ENCODE measurements at regions not wholly inside any gene's neighbourhood (a gene's known extent, or its start where the extent isn't known, plus 50 kb on each side); places are given as distances from the start of the nearest gene placed in this dataset.

DNA sequence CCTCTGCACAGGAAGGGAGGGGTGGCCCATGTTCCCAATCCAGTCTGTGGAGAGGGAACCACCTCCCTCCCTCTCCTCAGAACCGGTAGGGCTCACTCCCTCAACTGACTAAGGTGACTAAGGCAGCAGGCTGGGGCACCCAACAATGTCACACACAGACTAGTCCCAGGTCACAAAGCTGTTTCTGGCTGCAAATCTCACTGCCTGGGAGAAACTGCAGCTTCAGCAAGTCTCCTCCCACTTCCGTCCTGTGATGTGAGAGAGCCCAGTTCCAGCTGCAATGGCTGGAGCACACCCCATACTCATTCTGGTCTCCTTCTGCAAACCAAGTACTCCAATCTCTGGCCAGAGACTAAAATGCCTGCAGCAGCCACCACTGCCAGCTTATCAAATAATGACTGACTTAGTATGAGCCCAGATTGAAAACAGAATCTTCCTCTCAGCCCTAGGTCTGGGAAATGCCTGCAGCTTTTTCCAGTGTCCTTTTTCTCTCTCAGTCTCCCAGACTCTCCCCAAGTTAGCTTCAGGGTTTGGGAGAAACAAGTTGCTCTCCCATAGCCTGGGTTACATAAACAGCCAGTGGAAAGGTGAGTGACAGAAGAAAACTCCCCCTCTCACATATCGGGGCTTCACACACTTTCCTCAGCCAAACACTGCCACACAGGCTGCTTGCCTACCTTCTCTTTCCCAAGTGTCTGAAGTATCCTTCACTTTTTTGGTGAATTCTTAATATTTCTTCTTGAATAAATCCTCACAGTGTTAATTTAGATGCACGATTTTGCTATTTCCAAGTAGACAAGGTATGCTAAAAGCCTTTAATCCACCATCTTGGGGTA, 247.4 kb upstream of the RASA1 start:
- TF ChIP-seq CTCF (IDR thresholded peaks at IDR 0.05), result no peak
- Mint-ChIP-seq H3K4me3 (ENCODE audit: unreplicated experiment) (no peak overlapping the region), H3K9me3 (ENCODE audit: unreplicated experiment) (peaks cover 9% of the 10 kb centered on the region), H3K27me3 (ENCODE audit: unreplicated experiment) (peaks cover 39% of the 10 kb centered on the region), H3K36me3 (ENCODE audit: unreplicated experiment) (no peaks in the 10 kb centered on the region), H3K4me1 (ENCODE audit: unreplicated experiment) (no peaks in the 10 kb centered on the region), H3K27ac (ENCODE audit: unreplicated experiment) (no peak overlapping the region)
- no peak for DNase-seq (ENCODE audit: extremely low spot score, unreplicated experiment)

- Mint-ChIP-seq H3K27ac (ENCODE audit: unreplicated experiment) (no peak overlapping the region), H3K4me3 (ENCODE audit: unreplicated experiment) (no peak overlapping the region), H3K36me3 (ENCODE audit: unreplicated experiment) (no peaks in the 10 kb centered on the region), H3K27me3 (ENCODE audit: unreplicated experiment) (peaks cover 36% of the 10 kb centered on the region), H3K4me1 (ENCODE audit: unreplicated experiment) (no peaks in the 10 kb centered on the region), H3K9me3 (ENCODE audit: unreplicated experiment) (peaks cover 9% of the 10 kb centered on the region)
- DNase-seq (ENCODE audit: extremely low spot score, unreplicated experiment), result no peak
- no peak for TF ChIP-seq CTCF (IDR thresholded peaks at IDR 0.05)
Measured at GRCh38 chr5:87022415-87022814, 245.3 kb upstream of the RASA1 start.

GRCh38 chr5:87027570-87027969, 240.1 kb upstream of the RASA1 start:
- no peaks in the 10 kb centered on the region for H3K36me3 Mint-ChIP-seq (ENCODE audit: unreplicated experiment)
- H3K4me3 Mint-ChIP-seq (ENCODE audit: unreplicated experiment), result no peak overlapping the region
- no peak for DNase-seq (ENCODE audit: extremely low spot score, unreplicated experiment)
- peaks cover 9% of the 10 kb centered on the region for H3K9me3 Mint-ChIP-seq (ENCODE audit: unreplicated experiment)
- TF ChIP-seq CTCF (IDR thresholded peaks at IDR 0.05), result no peak
- no peak overlapping the region for H3K27ac Mint-ChIP-seq (ENCODE audit: unreplicated experiment)
- H3K27me3 Mint-ChIP-seq (ENCODE audit: unreplicated experiment), result peaks cover 45% of the 10 kb centered on the region
- H3K4me1 Mint-ChIP-seq (ENCODE audit: unreplicated experiment), result no peaks in the 10 kb centered on the region

- Mint-ChIP-seq H3K36me3 (ENCODE audit: unreplicated experiment) (no peaks in the 10 kb centered on the region), H3K9me3 (ENCODE audit: unreplicated experiment) (no peaks in the 10 kb centered on the region), H3K27me3 (ENCODE audit: unreplicated experiment) (peaks cover 47% of the 10 kb centered on the region), H3K27ac (ENCODE audit: unreplicated experiment) (no peak overlapping the region), H3K4me3 (ENCODE audit: unreplicated experiment) (no peak overlapping the region), H3K4me1 (ENCODE audit: unreplicated experiment) (no peaks in the 10 kb centered on the region)
- no peak for TF ChIP-seq CTCF (IDR thresholded peaks at IDR 0.05)
- DNase-seq (ENCODE audit: extremely low spot score, unreplicated experiment), result no peak
Measured at GRCh38 chr5:87029951-87030350, 237.7 kb upstream of the RASA1 start.

DNA sequence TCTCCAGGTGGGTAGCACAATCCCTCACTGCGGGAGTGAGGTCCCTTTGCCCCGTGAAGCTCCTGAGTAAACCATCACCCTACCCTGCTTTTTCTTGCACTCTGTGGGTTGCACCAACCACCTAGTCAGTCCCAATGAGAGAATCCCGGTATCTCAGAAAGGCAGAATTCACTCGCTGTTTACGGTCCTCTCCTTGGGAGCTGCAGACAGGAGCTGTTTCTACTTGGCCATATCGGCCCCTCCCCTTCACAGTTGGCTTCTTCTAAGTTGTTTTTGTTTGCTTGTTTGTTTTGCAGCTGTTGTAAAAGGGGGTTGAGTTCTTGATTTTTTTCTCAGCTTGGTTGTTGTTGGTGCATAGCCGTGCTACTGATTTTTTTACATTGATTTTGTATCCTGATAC, 237.0 kb upstream of the RASA1 start:
- no peak for TF ChIP-seq CTCF (IDR thresholded peaks at IDR 0.05)
- H3K27me3 Mint-ChIP-seq (ENCODE audit: unreplicated experiment), result peaks cover 44% of the 10 kb centered on the region
- no peaks in the 10 kb centered on the region for H3K36me3 Mint-ChIP-seq (ENCODE audit: unreplicated experiment)

More for the DNA sequence above, 237.0 kb upstream of the RASA1 start:
- H3K27ac Mint-ChIP-seq (ENCODE audit: unreplicated experiment), result no peak overlapping the region
- H3K9me3 Mint-ChIP-seq (ENCODE audit: unreplicated experiment), result no peaks in the 10 kb centered on the region
- no peaks in the 10 kb centered on the region for H3K4me1 Mint-ChIP-seq (ENCODE audit: unreplicated experiment)
- DNase-seq (ENCODE audit: extremely low spot score, unreplicated experiment), result no peak
- no peak overlapping the region for H3K4me3 Mint-ChIP-seq (ENCODE audit: unreplicated experiment)
